Endothelial cell of umbilical vein (primary cell): ENCODE measurements at regions not wholly inside any gene's neighbourhood (a gene's known extent, or its start where the extent isn't known, plus 50 kb on each side); places are given as distances from the start of the nearest gene placed in this dataset.

Source experiments
- FOS ChIP-seq: IDR thresholded peaks from 2 replicates; pipeline ENCODE4 v1.6.1; 2011; ENCODE audit warnings: mild to moderate bottlenecking, low read length, moderate library complexity, borderline replicate concordance; ENCODE audit not compliant: insufficient read depth
- JUN ChIP-seq: IDR thresholded peaks from 2 replicates; pipeline ENCODE4 v1.6.1; 2011; ENCODE audit warnings: borderline replicate concordance, low read depth; ENCODE audit not compliant: insufficient read length, insufficient read depth
- MYC ChIP-seq: IDR thresholded peaks from one replicate; pipeline ENCODE4 v1.6.1; 2011; ENCODE audit warnings: mild to moderate bottlenecking, low read depth, low read length
- POLR2A ChIP-seq: IDR thresholded peaks from 2 replicates; pipeline ENCODE4 v1.6.1; 2012; ENCODE audit warnings: low read depth, mild to moderate bottlenecking, control low read depth, low read length
- POLR2AphosphoS5 ChIP-seq: IDR thresholded peaks from 2 replicates; pipeline ENCODE4 v1.6.1; 2012; ENCODE audit warnings: low read depth, mild to moderate bottlenecking, control low read depth, low read length, moderate library complexity; ENCODE audit not compliant: insufficient read depth
- TF ChIP-seq, protein P1 (sequence below), 2 donors: IDR thresholded peaks; 1 replicate in 1 of 2; 2 replicates in 1 of 2; pipeline ENCODE4 v1.5.1; 2011; ENCODE audit warnings: low read length in 2 of 2, mild to moderate bottlenecking in 2 of 2, moderate library complexity in 2 of 2, control low read depth in 1 of 2, inconsistent platforms in 1 of 2, low read depth in 1 of 2; ENCODE audit not compliant: insufficient read depth in 1 of 2; ENCODE audit errors: extremely low read depth in 1 of 2

GRCh38 chr15:95658799-95659198 lies 671.7 kb upstream of the NR2F2 start:
- no peak for TF ChIP-seq JUN
- TF ChIP-seq POLR2A, result no peak
- no peak for TF ChIP-seq POLR2AphosphoS5
- TF ChIP-seq, protein P1, sequence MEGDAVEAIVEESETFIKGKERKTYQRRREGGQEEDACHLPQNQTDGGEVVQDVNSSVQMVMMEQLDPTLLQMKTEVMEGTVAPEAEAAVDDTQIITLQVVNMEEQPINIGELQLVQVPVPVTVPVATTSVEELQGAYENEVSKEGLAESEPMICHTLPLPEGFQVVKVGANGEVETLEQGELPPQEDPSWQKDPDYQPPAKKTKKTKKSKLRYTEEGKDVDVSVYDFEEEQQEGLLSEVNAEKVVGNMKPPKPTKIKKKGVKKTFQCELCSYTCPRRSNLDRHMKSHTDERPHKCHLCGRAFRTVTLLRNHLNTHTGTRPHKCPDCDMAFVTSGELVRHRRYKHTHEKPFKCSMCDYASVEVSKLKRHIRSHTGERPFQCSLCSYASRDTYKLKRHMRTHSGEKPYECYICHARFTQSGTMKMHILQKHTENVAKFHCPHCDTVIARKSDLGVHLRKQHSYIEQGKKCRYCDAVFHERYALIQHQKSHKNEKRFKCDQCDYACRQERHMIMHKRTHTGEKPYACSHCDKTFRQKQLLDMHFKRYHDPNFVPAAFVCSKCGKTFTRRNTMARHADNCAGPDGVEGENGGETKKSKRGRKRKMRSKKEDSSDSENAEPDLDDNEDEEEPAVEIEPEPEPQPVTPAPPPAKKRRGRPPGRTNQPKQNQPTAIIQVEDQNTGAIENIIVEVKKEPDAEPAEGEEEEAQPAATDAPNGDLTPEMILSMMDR (IDR thresholded peaks at IDR 0.05; ENCODE audit: extremely low read depth in 1 of 2, insufficient read depth in 1 of 2, low read depth in 1 of 2, low read length in 2 of 2), result no peak
- TF ChIP-seq MYC, result no peak
- no peak for TF ChIP-seq FOS
